ENCODE measurements at regions not wholly inside any gene's neighbourhood (a gene's known extent, or its start where the extent isn't known, plus 50 kb on each side); places are given as distances from the start of the nearest gene placed in this dataset.

DNA sequence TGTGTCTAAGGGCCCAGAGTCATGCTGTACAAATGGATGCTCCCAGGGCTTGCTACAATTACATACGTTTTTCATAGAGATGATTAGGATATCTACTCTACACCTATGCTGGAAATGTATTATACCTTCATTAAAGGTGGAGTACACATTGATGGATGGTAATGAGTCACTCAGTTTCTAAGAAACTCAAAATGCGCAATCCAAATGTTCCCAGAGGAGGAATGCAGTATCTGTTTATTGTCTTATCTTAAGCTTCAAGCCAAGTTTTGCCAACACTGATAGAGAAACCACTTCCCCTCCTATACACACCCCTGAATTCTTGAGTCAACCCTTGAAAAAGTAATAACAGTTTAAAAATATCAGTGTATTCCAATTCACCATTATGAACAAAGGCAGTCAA lies 266.6 kb upstream of the FAR2 start:
- DNase-seq (ENCODE audit: low spot score), result no peak

DNA sequence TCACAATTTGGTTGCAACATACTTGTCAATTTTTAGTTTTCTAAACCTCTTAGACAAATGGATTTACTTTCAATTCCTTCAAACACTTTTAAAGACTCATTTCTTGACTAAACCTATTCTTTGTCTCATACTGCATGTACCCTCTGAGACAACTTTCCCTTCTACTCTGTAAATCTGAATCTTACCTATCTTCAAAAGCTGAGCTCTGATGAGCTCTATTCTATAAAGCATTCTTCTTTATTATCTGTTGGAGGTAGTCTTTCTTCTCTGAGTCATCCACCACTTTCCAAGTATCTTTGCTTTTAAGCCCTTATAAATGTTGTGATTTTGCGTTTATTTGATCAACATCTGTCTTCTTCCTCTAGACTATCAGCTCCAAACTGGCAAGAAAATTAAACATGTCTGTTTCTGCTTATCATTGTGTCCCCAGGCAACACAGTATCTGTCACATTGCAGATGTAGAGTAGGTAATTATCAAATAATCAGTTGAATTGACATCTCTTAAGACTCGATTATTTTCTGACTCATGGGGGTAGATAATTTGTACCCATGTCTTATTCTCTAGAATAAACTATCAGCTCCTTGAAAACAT lies 265.6 kb upstream of the FAR2 start:
- DNase-seq (ENCODE audit: low spot score), result no peak

DNA sequence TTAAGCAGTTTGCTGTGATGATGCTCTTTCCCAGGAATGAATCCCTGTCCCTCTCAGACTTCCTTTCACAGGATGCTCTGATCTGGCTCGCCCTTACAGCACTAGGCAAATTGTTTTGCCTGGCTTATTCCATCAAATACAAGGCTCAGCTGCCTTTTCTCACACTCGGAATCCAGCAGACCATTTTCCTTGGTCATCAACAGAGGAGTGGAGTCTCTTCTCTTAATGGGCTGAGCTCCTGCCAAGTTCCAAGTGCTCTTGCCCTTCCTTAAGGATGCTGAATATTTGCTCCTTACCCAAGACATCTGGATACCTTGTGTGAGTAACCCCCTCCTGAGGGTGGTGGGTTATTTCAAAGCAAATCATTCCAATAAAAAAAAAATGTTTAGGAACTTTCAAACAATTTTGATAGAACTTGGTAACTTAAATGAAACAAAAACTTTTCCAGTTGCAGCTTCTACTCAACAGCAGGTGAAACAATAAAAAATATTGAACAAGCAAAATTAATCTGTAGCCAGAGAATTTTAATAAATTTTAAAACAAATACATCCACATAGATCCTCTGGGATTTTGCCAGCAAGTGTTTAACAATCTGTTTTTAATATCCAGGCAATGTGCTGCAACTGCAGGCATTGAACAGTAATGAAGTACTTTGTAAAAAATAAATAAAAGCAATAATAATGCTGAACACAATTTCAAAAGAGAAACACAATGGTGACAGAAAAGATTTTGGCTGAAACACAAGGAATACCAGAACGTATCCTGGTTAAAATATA lies 264.0 kb upstream of the FAR2 start:
- no peak for DNase-seq (ENCODE audit: low spot score)

DNA sequence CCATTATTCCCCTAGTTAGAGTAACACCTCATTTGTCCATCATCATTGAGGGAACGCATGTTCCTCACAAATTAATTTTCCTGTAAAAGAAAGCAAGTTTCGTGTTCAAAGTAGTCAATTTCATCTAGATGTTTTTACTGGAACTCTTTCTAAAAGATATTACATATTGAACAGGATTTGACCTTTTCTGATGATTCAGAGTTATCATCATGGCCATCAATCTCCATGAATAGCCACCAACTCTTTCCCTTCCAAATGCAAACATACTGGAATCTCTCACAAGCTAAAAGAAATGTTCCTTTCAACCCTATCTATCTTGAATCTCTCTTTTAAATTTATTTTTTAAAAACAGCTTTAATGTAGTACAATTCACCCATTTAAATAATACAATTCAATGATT lies 263.1 kb upstream of the FAR2 start:
- no peak for DNase-seq (ENCODE audit: low spot score)

DNA sequence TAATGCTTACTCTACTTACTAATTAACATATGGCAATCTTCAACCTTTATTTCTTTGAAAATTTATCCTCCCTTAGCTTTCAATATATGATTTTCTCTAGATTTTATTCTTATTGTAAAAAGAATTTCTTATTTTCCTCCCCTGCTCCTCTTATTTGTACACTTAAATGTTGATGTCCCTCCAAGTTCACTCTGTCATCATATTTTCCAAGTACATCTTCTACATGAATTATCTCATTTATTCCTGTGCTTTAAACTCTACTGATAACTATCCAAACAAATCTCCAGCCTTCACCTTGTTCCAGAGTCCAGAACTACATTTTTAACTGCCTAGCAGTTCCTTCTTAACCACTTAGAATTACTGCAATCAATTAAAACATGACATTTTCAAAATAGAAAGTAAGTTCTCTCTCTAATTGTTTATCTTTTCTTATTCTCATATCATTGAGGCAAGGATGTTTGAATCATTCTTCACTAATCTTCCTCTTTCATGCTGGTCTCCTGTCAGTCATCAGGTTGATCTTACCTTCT lies 261.6 kb upstream of the FAR2 start:
- DNase-seq (ENCODE audit: low spot score), result no peak

DNA sequence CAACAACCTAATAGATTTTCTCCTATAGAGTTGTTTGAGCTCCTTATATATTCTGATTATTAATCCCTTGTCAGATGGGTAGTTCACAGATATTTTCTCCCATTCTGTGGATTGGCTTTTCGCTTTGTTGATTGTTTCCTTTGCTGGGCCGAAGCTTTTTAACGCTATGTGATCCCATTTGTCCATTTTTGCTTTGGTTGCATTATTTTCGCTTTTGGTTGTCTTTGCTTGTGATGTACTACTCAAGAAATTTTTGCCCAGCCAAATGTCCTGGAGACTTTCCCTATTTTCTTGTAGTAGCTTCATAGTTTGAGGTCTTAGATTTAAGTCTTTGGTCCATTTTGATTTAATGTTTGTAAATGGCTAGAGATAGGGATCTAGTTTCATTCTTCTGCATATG lies 258.4 kb upstream of the FAR2 start:
- DNase-seq (ENCODE audit: low spot score), result no peak

DNA sequence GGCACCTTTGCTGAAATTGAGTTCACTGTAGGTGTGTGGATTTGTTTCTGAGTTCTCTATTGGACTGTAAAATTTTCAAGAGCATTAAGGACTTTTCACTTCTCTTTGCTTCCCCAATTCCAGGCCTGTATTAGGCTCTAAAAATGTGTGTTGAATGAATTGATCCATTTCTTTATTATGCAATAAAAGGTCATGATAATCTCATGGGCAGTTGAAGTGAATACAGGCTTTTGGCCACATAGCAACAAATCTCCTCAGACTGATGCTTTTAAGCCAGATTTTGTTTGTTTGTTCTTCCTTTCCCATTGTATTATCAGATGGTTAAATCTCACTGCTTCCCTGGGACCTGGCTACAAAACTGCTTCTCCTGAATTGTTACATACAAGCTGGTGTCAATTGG lies 258.0 kb upstream of the FAR2 start:
- DNase-seq (ENCODE audit: low spot score), result no peak

DNA sequence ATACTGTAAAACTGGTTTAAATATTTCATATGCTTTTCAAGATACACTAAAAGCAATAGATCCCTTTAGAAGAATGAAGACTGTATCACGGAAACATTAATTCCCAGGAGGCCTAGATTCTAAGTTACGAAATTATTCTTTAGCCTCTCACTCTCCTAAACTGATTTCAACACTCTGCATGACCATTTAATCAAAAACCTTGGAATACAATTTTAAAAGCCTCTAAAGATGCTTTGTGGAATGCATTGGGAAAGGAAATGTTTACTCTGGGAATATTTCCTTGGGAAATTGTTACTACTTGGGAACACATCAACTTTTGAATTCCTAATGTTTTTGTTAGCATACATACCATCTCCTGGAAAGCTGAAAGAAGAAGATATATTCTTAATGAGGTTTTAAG lies 255.7 kb upstream of the FAR2 start:
- no peak for DNase-seq (ENCODE audit: low spot score)

DNA sequence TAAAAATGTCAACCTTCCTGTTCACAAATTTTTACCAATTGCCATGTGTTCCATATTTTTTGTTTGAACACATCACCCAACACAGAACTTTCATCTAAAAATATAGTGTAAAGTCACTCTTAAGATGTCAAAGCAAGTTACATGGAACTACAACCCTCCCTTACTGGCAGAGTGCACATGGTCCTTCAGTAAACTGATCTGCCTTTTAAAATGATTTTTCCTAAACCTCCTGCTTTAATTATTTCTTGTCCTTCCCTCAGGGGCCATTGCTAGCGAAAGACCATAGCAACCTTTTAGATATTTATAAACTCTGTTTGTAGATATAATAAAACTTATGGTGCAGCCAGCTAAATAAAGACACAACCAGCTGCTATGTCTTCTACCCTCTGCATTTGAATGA lies 255.2 kb upstream of the FAR2 start:
- DNase-seq (ENCODE audit: low spot score), result no peak

DNA sequence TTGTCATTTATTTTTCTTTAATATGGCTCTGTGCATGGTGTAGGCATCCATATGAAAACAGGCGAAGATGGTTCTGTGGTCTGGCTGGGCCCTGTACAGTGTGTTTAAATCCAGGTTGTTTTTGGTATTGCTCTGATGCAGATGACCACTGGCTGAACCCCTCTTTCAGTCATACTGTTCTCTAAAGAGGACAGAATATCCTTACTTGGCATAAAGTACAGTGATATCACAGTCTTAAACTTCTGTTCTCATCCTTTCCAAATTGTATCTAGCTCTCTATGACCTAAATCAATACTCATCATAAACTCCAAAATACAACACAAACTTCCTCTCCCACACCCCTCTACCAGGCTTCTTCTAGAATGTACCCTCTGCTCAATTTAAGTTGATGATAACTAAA lies 252.7 kb upstream of the FAR2 start:
- DNase-seq (ENCODE audit: low spot score), result no peak

DNA sequence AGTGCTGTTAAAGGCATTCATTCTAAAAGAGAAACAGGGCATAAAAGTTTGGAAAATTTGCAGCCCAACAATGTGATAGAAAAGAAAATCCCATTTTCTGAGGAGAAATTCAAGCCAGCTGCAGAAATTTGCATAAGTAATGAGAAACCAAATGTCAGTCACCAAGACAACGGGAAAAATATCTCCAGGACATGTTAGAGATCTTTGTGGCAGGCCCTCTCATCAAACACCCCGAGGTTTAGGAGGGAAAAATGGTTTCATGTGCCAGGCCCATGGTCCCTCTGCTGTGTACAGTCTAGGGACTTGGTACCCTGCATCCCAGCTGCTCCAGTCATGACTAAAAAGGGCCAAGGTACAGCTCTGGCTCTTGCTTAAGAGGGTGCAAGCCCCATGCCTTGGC lies 251.0 kb upstream of the FAR2 start:
- DNase-seq (ENCODE audit: low spot score), result no peak

DNA sequence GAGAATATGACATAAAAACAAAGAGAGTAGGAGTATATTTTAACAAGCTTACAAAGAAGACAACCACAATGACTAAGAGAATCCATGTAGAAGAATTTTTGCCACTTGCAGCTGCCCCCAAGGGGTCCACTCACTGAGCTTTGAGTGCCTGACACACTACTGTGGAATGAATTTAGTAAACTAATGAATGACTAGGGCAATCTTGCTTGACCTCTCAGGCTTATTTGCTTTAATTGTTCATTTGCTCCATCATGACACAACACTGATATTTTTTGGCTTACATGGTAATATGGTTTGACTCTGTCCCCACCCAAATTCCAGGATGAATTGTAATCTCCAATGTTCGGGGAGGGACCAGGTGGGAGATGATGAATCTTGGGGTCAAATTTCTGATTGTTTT lies 249.1 kb upstream of the FAR2 start:
- no peak for DNase-seq (ENCODE audit: low spot score)

DNA sequence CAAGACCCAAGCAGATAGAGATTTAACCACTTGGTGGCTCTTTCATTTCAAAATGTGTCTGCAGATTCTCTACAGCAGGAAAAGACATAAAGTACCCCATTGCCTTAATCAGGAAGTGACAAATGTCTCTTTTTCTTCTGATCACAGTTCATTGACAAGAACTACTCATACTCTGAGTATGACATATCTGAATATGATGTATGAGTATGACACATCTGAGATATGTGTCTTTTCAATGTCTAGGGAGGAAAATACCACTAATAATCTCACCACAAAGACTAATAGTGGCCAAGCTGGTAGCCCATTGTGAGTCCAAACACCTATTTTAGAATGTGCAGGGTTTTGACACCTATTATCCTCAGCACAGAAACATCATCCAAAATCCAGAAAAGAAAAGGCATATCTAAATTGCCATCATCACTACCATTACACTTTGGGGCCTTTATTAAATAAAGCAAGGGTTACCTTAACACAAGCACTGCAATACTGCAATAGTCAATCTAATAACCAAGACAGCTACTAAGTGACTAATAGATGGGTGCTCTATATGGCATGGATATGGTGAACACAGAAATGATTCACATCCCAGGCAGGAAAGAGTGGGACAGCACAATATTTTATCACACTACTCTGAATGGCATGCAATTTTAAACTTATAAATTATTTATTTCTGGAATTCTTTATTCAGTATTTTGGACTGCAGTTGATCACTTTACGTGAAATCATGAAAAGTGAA lies 243.7 kb upstream of the FAR2 start:
- no peak for DNase-seq (ENCODE audit: low spot score)

DNA sequence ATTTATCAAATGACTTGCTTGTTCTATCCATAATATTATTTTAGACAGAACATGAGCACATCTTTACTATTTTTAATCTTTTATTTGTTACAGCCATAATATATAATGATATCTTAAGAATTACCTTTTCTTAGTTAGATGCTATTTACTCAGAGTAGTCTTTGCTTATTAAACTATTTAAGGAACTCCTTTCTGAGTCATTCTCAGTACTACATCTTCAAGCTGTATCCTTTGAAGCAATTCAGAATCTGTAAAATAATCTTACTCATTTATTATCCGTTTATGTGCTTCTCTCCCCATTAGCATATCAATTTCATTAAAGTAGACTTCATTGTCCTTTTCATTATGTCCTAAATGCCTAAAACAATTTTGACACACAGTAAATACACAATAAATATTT lies 240.4 kb upstream of the FAR2 start:
- DNase-seq (ENCODE audit: low spot score), result no peak

DNA sequence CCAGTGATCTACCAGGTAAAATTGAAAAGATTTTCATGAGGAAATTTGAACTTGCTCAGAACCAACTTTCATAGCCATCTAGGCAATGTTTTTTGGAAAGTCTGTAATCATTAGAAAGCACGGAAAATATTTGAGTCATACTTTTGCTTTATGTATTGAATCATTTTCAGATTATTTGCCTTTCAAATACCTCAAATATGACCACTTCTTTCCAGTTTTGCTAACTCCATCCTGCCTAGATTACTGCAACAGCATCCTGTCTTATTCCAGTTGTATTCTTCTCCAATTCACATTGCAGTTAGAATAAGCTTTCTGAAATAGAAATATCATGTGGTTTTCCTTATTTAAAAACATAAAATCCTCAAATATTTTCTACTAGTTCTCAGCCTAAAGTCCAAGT lies 239.8 kb upstream of the FAR2 start:
- DNase-seq (ENCODE audit: low spot score), result no peak

DNA sequence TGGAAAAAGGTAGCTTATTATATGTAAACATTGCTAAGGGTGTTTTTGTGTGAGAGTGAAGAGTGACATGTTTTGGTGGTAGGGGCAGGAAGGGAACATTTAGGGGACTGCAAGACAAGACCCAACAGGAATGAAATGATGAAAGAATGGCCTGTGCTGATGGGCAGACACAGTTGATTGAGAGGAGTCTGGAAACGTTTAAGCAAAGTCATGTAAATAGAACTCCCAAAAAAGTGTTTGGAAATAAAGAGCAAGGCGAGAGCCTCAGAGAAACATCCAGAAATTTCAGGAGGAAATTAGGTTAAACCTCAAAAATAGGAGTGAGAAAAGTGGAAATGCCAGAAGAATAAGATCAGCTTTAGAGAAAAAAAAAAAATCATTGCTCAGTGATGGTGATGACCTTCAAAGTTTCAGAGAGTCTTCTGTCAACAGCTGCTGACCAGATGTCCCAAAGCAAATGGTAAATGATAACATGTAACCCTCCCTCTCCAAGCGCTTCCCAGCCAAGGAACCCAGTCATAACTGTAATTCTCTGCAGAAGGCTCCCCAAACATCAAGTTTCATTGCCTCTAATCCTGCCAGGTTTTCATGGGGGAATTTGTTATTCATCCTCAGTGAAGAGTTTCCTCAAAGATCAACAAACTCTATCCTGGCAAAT lies 223.2 kb upstream of the FAR2 start:
- DNase-seq (ENCODE audit: low spot score), result no peak

DNA sequence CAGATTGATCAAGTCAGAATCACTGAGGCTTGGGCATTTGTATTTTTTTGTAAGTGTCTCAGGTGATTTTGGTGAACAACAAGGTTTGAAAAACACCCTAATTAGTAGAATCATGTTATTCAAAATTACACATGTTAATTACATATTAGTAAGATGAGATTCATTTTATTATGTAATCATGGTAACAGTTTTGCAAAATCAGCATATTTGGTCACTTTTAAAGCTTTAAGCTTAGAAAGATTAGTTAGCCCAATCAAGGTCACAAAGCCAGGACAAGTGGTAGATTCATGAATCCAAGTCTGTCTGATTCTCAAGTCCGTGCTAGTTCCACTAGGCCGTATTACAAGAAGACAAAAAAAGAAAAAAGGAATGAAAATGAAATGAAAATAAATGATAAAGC lies 218.4 kb upstream of the FAR2 start:
- no peak for DNase-seq (ENCODE audit: low spot score)

DNA sequence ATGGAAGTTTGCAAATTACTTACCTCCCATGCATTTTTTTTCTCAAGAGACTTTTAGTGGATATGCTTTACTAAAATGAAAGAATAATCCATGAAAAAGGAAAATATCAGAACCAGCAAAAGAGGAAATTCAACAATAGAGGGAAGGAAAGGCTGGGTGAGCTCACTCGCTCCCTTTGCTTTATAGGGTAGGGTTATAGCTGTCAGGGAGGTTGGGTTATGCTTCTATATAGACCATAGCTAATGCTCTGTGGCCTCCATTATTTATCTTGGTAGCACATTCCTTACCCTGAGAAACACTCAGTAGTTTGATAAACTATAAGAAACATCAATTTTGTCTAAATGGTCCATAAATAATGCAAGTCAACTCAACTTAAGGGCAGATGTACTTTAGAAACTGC lies 215.9 kb upstream of the FAR2 start:
- DNase-seq (ENCODE audit: low spot score), result no peak

DNA sequence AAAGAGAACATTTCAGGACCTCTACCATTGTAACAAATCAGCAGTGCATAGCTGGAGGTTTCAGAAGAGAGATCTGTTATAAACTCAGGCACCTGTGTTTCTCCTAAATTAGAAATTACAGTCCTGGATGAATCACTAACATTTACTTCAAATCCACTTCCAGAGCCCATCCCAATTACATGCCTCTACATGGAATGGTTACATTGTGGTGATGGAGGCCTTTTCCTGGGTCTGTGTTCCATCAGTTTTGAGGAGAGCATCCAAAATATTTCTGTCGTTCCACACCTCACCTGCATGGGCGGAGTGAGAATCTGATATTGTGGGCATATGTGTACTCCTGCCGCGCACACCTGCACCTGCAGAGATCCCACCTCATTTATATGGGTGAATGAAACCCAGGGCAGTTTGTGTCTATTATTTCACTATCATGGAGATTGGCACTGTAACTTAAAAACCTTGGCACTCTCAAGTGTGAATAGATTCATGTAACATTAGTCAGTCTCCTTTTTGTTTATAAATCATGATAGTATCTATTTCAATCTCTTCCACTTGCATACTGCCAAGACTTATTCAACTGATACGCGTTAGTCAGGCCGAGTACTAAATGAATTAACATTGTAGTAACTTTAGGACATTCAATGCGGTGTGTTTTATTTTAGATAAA lies 215.1 kb upstream of the FAR2 start:
- no peak for DNase-seq (ENCODE audit: low spot score)

DNA sequence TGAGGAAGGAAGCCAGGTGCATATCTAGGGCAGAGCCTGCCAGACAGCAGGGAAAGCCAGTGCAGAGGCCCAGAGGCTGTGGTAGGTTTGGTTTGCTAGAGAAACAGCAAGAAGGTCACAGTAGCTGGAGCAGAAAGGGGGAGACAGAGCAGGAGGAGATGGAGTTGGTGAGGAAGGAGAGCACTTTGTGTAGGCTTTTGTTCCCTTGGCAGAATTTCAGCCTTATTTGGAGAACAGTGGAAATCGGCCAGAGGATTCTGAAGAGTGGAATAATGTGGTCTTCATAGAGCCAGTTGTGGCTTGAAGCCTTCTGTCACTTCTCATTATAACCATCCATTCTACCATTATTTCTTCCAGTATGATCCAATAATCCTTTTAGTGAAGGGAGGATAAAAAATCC lies 212.9 kb upstream of the FAR2 start:
- DNase-seq (ENCODE audit: low spot score), result no peak

DNA sequence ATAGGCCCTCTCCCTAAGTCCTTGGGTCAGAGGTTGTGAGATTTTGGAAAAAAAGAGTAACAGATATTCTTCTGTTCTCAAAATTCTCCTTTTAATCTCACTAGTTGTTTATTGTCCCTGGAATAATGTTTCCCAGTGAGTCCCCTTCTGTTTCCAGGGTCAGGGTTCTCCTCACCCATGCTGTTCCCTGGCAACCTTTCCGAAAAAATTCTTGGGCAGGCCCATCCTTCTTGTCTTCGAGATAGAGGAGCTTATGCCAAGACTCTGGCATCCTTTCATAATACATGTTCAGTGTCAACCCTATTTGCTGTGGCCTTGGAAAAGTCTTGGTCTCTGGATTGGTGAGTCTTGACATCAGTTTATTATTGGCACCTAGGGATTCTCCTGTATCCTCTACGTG lies 212.4 kb upstream of the FAR2 start:
- DNase-seq (ENCODE audit: low spot score), result no peak

DNA sequence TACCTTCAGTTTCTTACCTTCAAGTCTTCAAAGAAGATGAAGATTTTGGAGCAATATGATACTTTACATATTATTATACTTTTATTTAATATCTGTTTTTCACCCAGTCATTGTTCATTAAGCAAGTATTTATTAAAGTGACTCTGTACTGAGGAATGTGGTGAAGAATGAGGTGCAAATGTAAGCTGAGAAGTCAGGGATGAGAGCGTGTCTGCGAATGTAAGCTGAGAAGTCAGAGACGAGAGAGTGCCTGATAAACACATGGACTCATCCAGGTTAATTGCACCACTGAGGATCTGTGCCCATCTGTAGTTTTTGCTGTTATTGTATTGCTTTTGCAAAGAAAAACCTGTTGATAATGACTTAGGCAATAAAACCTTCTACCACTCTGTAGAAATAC lies 211.9 kb upstream of the FAR2 start:
- no peak for DNase-seq (ENCODE audit: low spot score)
